MM.1S (cell line): ENCODE measurements at regions not wholly inside any gene's neighbourhood (a gene's known extent, or its start where the extent isn't known, plus 50 kb on each side); places are given as distances from the start of the nearest gene placed in this dataset.

Experiments used
- DNase-seq: peaks from one replicate; pipeline ENCODE4 v3.0.0-alpha.2; 2015
- H2AFZ ChIP-seq: fragments of 300-600 bp; sonication (generic); 2 replicates; pipeline ENCODE4 v1.6.0; 2016; ENCODE audit warnings: antibody characterized with exemption, low read length
- H3F3A ChIP-seq: fragments of 300-600 bp; sonication (generic); 2 replicates; pipeline ENCODE4 v1.6.1; 2016; ENCODE audit warnings: mild to moderate bottlenecking, antibody characterized with exemption, low read length, moderate library complexity, mixed read lengths; ENCODE audit not compliant: insufficient read depth
- H3K27ac ChIP-seq: fragments of 300-600 bp; sonication (generic); 2 replicates; pipeline ENCODE4 v1.5.1; 2016; ENCODE audit warnings: mild to moderate bottlenecking, low read length
- H3K27me3 ChIP-seq: fragments of 300-600 bp; sonication (generic); replicated peaks from 2 replicates; pipeline ENCODE4 v1.6.0; 2016; ENCODE audit warnings: low read length; ENCODE audit not compliant: insufficient read depth
- H3K36me3 ChIP-seq: fragments of 300-600 bp; sonication (generic); replicated peaks from 2 replicates; pipeline ENCODE4 v1.6.1; 2016; ENCODE audit warnings: mild to moderate bottlenecking, low read length, mixed read lengths; ENCODE audit not compliant: insufficient read depth
- H3K4me1 ChIP-seq: fragments of 300-600 bp; sonication (generic); 2 replicates; pipeline ENCODE4 v1.6.1; 2016; ENCODE audit warnings: low read length, mixed read lengths
- H3K4me2 ChIP-seq: fragments of 300-600 bp; sonication (generic); 2 replicates; pipeline ENCODE4 v1.6.0; 2016; ENCODE audit warnings: low read depth, low read length
- H3K4me3 ChIP-seq: fragments of 300-600 bp; sonication (generic); 2 replicates; pipeline ENCODE4 v1.5.1; 2016; ENCODE audit warnings: low read length, mixed read lengths
- H3K79me2 ChIP-seq: fragments of 300-600 bp; sonication (generic); 2 replicates; pipeline ENCODE4 v1.6.1; 2016; ENCODE audit warnings: mixed run types, low read length, mixed read lengths
- H3K9ac ChIP-seq: fragments of 300-600 bp; sonication (generic); 2 replicates; pipeline ENCODE4 v1.6.1; 2016; ENCODE audit warnings: low read length, mixed read lengths
- H3K9me2 ChIP-seq: fragments of 300-600 bp; sonication (generic); replicated peaks from 2 replicates; pipeline ENCODE4 v1.6.1; 2016; ENCODE audit warnings: mild to moderate bottlenecking, low read length, mixed read lengths; ENCODE audit not compliant: insufficient read depth
- H3K9me3 ChIP-seq: fragments of 300-600 bp; sonication (generic); replicated peaks from 2 replicates; pipeline ENCODE4 v1.6.1; 2016; ENCODE audit warnings: mild to moderate bottlenecking, low read length, mixed read lengths; ENCODE audit not compliant: insufficient read depth
- H4K20me1 ChIP-seq: fragments of 300-600 bp; sonication (generic); 2 replicates; pipeline ENCODE4 v1.6.1; 2016; ENCODE audit warnings: mild to moderate bottlenecking, low read length, moderate library complexity, mixed read lengths; ENCODE audit not compliant: insufficient read depth
- CTCF ChIP-seq: fragments of 300-600 bp; sonication (generic); IDR thresholded peaks from 2 replicates; pipeline ENCODE4 v1.5.1; 2016; ENCODE audit warnings: antibody characterized with exemption, low read length, mixed read lengths
- EZH2 ChIP-seq: fragments of 300-600 bp; sonication (generic); optimal IDR thresholded peaks from 2 replicates; pipeline ENCODE3; 2017; ENCODE audit warnings: low read depth, mild to moderate bottlenecking, antibody characterized with exemption, low read length, mixed read lengths
- EZH2phosphoT487 ChIP-seq: fragments of 300-600 bp; sonication (generic); IDR thresholded peaks from 2 replicates; pipeline ENCODE4 v1.6.1; 2018; ENCODE audit warnings: antibody characterized with exemption, low read length

GRCh38 chr16:47873434-47873833 lies 282.4 kb downstream of the ABCC12 start:
- Histone ChIP-seq H2AFZ (no peak overlapping the region), H3F3A (no peaks in the 10 kb centered on the region), H4K20me1 (no peaks in the 10 kb centered on the region), H3K27me3 (no peaks in the 10 kb centered on the region), H3K9ac (no peak overlapping the region), H3K4me2 (no peak overlapping the region), H3K27ac (no peak overlapping the region), H3K9me2 (no peaks in the 10 kb centered on the region), H3K9me3 (no peaks in the 10 kb centered on the region), H3K4me3 (no peak overlapping the region), H3K36me3 (no peaks in the 10 kb centered on the region), H3K79me2 (no peaks in the 10 kb centered on the region), H3K4me1 (no peaks in the 10 kb centered on the region)
- TF ChIP-seq EZH2phosphoT487: no peak
- peak; percentile 15 for TF ChIP-seq CTCF
- TF ChIP-seq EZH2: no peak
- no peak for DNase-seq

DNA sequence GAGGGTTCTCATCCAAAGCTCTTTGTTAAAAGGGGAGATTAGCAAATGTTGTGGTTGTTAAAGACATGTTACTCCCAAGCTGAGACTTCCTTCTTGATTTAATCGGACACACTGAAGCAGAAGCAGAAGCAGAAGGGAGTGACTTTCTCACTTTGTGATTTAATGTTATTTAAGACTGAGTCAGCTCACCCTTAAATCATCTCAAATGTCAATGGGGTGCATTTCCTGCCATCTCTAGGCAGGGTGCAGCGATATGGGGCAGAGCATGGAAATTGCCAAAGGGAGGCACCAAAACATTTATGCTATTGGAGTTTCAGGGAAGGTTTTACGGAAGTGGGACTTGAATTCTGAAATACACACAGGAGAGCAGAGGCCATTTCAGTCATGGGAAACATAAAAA lies 283.6 kb downstream of the ABCC12 start:
- Histone ChIP-seq H3K27ac (no peak overlapping the region), H3K9ac (no peak overlapping the region), H3K4me3 (no peak overlapping the region), H2AFZ (no peak overlapping the region), H4K20me1 (no peaks in the 10 kb centered on the region), H3K9me3 (no peaks in the 10 kb centered on the region), H3K4me1 (no peaks in the 10 kb centered on the region), H3K79me2 (no peaks in the 10 kb centered on the region), H3K27me3 (no peaks in the 10 kb centered on the region), H3K36me3 (no peaks in the 10 kb centered on the region), H3F3A (no peaks in the 10 kb centered on the region), H3K9me2 (no peaks in the 10 kb centered on the region), H3K4me2 (no peak overlapping the region)
- TF ChIP-seq CTCF (no peak), EZH2phosphoT487 (no peak), EZH2 (no peak)
- DNase-seq: no peak

- H3K27me3 ChIP-seq: no peaks in the 10 kb centered on the region
- no peak overlapping the region for H3K9ac ChIP-seq
- no peak for TF ChIP-seq EZH2phosphoT487
- no peak for TF ChIP-seq EZH2
- TF ChIP-seq CTCF: no peak
- H3K27ac ChIP-seq: no peak overlapping the region
- no peaks in the 10 kb centered on the region for H3K9me2 ChIP-seq
- H3K79me2 ChIP-seq: no peaks in the 10 kb centered on the region
- no peaks in the 10 kb centered on the region for H3K9me3 ChIP-seq
- H3K4me1 ChIP-seq: no peaks in the 10 kb centered on the region
- H3K4me2 ChIP-seq: no peak overlapping the region
- no peaks in the 10 kb centered on the region for H3K36me3 ChIP-seq
- no peak for DNase-seq
- H2AFZ ChIP-seq: no peak overlapping the region
- H3F3A ChIP-seq: no peaks in the 10 kb centered on the region
- no peak overlapping the region for H3K4me3 ChIP-seq
- H4K20me1 ChIP-seq: no peaks in the 10 kb centered on the region
These were observed 289.4 kb downstream of the ABCC12 start for GRCh38 chr16:47866423-47866822.
